RKO (cell line): ENCODE measurements at regions not wholly inside any gene's neighbourhood (a gene's known extent, or its start where the extent isn't known, plus 50 kb on each side); places are given as distances from the start of the nearest gene placed in this dataset.
A peak's percentile ranks its signal among the peaks of the same experiment; 100 is the strongest.
"Not testable (repeated sequence)": the region's sequence is repeated elsewhere in the genome, so short reads cannot be mapped to it uniquely, and the experiment has no call there.

Source experiments
- DNase-seq: peaks from one replicate; pipeline ENCODE4 v3.0.0-alpha.2; 2016; ENCODE audit warnings: low spot score

- not testable (repeated sequence) for DNase-seq
These were observed 303.7 kb upstream of the ZC3H15 start for GRCh38 chr2:186182366-186182765.

- no peak for DNase-seq
These were observed 302.7 kb upstream of the ZC3H15 start for GRCh38 chr2:186183406-186183805.

- no peak for DNase-seq
These were observed 298.2 kb upstream of the ZC3H15 start for GRCh38 chr2:186187854-186188253.

- no peak for DNase-seq
These were observed 296.2 kb upstream of the ZC3H15 start for GRCh38 chr2:186189816-186190215.

- DNase-seq: no peak
These were observed 290.4 kb upstream of the ZC3H15 start for GRCh38 chr2:186195696-186196095.

GRCh38 chr2:186197955-186198354, 288.1 kb upstream of the ZC3H15 start:
- DNase-seq: no peak

GRCh38 chr2:186199029-186199428, 287.0 kb upstream of the ZC3H15 start:
- DNase-seq: no peak

GRCh38 chr2:186201371-186201770, 284.7 kb upstream of the ZC3H15 start:
- peak; percentile 20 for DNase-seq

- no peak for DNase-seq
These were observed 280.7 kb upstream of the ZC3H15 start for GRCh38 chr2:186205254-186205911.

GRCh38 chr2:186209532-186209931, 276.5 kb upstream of the ZC3H15 start:
- no peak for DNase-seq

- DNase-seq: no peak
These were observed 265.7 kb upstream of the ZC3H15 start for GRCh38 chr2:186220409-186220808.

- DNase-seq: no peak
These were observed 256.8 kb upstream of the ZC3H15 start for GRCh38 chr2:186229265-186229664.

GRCh38 chr2:186241874-186242273, 244.2 kb upstream of the ZC3H15 start:
- no peak for DNase-seq

- DNase-seq: no peak
These were observed 231.3 kb upstream of the ZC3H15 start for GRCh38 chr2:186254759-186255158.

GRCh38 chr2:186255823-186256222, 230.2 kb upstream of the ZC3H15 start:
- no peak for DNase-seq

GRCh38 chr2:186256540-186256939, 229.5 kb upstream of the ZC3H15 start:
- peak; percentile 72 for DNase-seq

- DNase-seq: no peak
These were observed 222.3 kb upstream of the ZC3H15 start for GRCh38 chr2:186263673-186264250.

- no peak for DNase-seq
These were observed 216.5 kb upstream of the ZC3H15 start for GRCh38 chr2:186269536-186269935.

- no peak for DNase-seq
These were observed 212.1 kb upstream of the ZC3H15 start for GRCh38 chr2:186273953-186274352.

- no peak for DNase-seq
These were observed 211.0 kb upstream of the ZC3H15 start for GRCh38 chr2:186274936-186275575.

GRCh38 chr2:186276909-186277308, 209.2 kb upstream of the ZC3H15 start:
- no peak for DNase-seq

- DNase-seq: no peak
These were observed 204.3 kb upstream of the ZC3H15 start for GRCh38 chr2:186281726-186282125.

- DNase-seq: no peak
These were observed 191.7 kb upstream of the ZC3H15 start for GRCh38 chr2:186294248-186294888.
